DOHH2 (cell line): ENCODE measurements at regions not wholly inside any gene's neighbourhood (a gene's known extent, or its start where the extent isn't known, plus 50 kb on each side); places are given as distances from the start of the nearest gene placed in this dataset.

Experiments used
- H3F3A ChIP-seq: fragments of 200-600 bp; sonication (generic), shearing (Covaris generic); 2 replicates; pipeline ENCODE4 v1.6.0; 2016; ENCODE audit warnings: antibody characterized with exemption, mild to moderate bottlenecking; ENCODE audit not compliant: control insufficient read depth, insufficient read depth
- H3K27ac ChIP-seq: fragments of 200-600 bp; sonication (generic); 2 replicates; pipeline ENCODE4 v1.5.1; 2014; ENCODE audit warnings: low read depth, mild to moderate bottlenecking, low read length, moderate library complexity
- H3K27me3 ChIP-seq: fragments of 200-600 bp; sonication (generic); 2 replicates; pipeline ENCODE4 v1.6.1; 2014; ENCODE audit warnings: mild to moderate bottlenecking, low read length, mixed read lengths; ENCODE audit not compliant: control insufficient read depth
- H3K36me3 ChIP-seq: fragments of 200-600 bp; sonication (generic); 2 replicates; pipeline ENCODE4 v1.6.1; 2014; ENCODE audit warnings: mild to moderate bottlenecking, low read length, moderate library complexity, mixed read lengths; ENCODE audit not compliant: control insufficient read depth
- H3K4me1 ChIP-seq: fragments of 200-600 bp; sonication (generic); 2 replicates; pipeline ENCODE4 v1.6.1; 2014; ENCODE audit warnings: mild to moderate bottlenecking, low read length, mixed read lengths; ENCODE audit not compliant: control insufficient read depth
- H3K4me2 ChIP-seq: fragments of 200-600 bp; sonication (generic); 2 replicates; pipeline ENCODE4 v1.6.0; 2014; ENCODE audit warnings: mild to moderate bottlenecking, low read length, moderate library complexity
- H3K4me3 ChIP-seq: fragments of 200-600 bp; sonication (generic); 2 replicates; pipeline ENCODE4 v1.5.1; 2014; ENCODE audit warnings: mild to moderate bottlenecking, low read length, mixed read lengths
- H3K79me2 ChIP-seq: fragments of 200-600 bp; sonication (generic); 2 replicates; pipeline ENCODE4 v1.6.1; 2014; ENCODE audit warnings: mild to moderate bottlenecking, low read length, mixed read lengths; ENCODE audit not compliant: control insufficient read depth
- H3K9me2 ChIP-seq: fragments of 200-600 bp; sonication (generic); replicated peaks from 2 replicates; pipeline ENCODE4 v1.6.1; 2014; ENCODE audit warnings: mild to moderate bottlenecking, low read length, mixed read lengths; ENCODE audit not compliant: control insufficient read depth
- H3K9me3 ChIP-seq: fragments of 200-600 bp; sonication (generic); 2 replicates; pipeline ENCODE4 v1.6.1; 2014; ENCODE audit warnings: antibody characterized with exemption, low read length, mixed read lengths; ENCODE audit not compliant: control insufficient read depth, insufficient read depth
- H4K20me1 ChIP-seq: fragments of 200-600 bp; sonication (generic); 2 replicates; pipeline ENCODE4 v1.6.0; 2014; ENCODE audit warnings: low read depth, mild to moderate bottlenecking, antibody characterized with exemption, low read length, moderate library complexity; ENCODE audit not compliant: control insufficient read depth, insufficient read depth
- CTCF ChIP-seq: fragments of 200-600 bp; sonication (generic); IDR thresholded peaks from one replicate; pipeline ENCODE4 v1.5.1; 2014; ENCODE audit warnings: antibody characterized with exemption, mild to moderate bottlenecking, low read depth, low read length; ENCODE audit not compliant: poor library complexity, severe bottlenecking
- EZH2phosphoT487 ChIP-seq: fragments of 200-600 bp; sonication (generic); IDR thresholded peaks from 2 replicates; pipeline ENCODE4 v1.6.1; 2017; ENCODE audit warnings: borderline replicate concordance, mild to moderate bottlenecking, antibody characterized with exemption, low read length, moderate library complexity, mixed read lengths

- Histone ChIP-seq H3K27me3 (no peaks in the 10 kb centered on the region), H3F3A (no peaks in the 10 kb centered on the region), H3K4me1 (no peaks in the 10 kb centered on the region), H3K4me3 (no peak overlapping the region), H3K9me2 (no peaks in the 10 kb centered on the region; the same call in 1 of the 2 replicates), H3K4me2 (no peak overlapping the region), H3K9me3 (peaks cover 4% of the 10 kb centered on the region; the same call in 1 of the 2 replicates), H3K36me3 (no peaks in the 10 kb centered on the region), H3K27ac (no peak overlapping the region), H3K79me2 (no peaks in the 10 kb centered on the region), H4K20me1 (no peaks in the 10 kb centered on the region)
- TF ChIP-seq EZH2phosphoT487 (no peak), CTCF (no peak)
Observed at GRCh38 chr6:140438346-140438735, 1063.9 kb upstream of the CITED2 start.

GRCh38 chr6:140437619-140438345 lies 1063.3 kb upstream of the CITED2 start:
- Histone ChIP-seq H3K79me2 (no peaks in the 10 kb centered on the region), H3K4me1 (no peaks in the 10 kb centered on the region), H3K27me3 (no peaks in the 10 kb centered on the region), H3K4me2 (no peak overlapping the region), H3K9me2 (no peaks in the 10 kb centered on the region; the same call in 1 of the 2 replicates), H3F3A (no peaks in the 10 kb centered on the region), H4K20me1 (no peaks in the 10 kb centered on the region), H3K4me3 (no peak overlapping the region), H3K27ac (no peak overlapping the region), H3K9me3 (peaks cover 4% of the 10 kb centered on the region; the same call in 1 of the 2 replicates), H3K36me3 (no peaks in the 10 kb centered on the region)
- TF ChIP-seq CTCF, result no peak
- TF ChIP-seq EZH2phosphoT487, result no peak

GRCh38 chr6:140436023-140436811 lies 1061.8 kb upstream of the CITED2 start:
- H3K9me2 ChIP-seq, result no peaks in the 10 kb centered on the region
- no peaks in the 10 kb centered on the region for H4K20me1 ChIP-seq
- H3K27me3 ChIP-seq, result no peaks in the 10 kb centered on the region
- H3K27ac ChIP-seq, result no peak overlapping the region
- no peak overlapping the region for H3K4me3 ChIP-seq
- H3K4me1 ChIP-seq, result no peaks in the 10 kb centered on the region
- H3K9me3 ChIP-seq, result peaks cover 4% of the 10 kb centered on the region; the same call in 1 of the 2 replicates
- H3F3A ChIP-seq, result no peaks in the 10 kb centered on the region
- no peak for TF ChIP-seq EZH2phosphoT487
- no peak for TF ChIP-seq CTCF
- no peak overlapping the region for H3K4me2 ChIP-seq
- H3K79me2 ChIP-seq, result no peaks in the 10 kb centered on the region
- no peaks in the 10 kb centered on the region for H3K36me3 ChIP-seq
